H1 (cell line): ENCODE measurements at regions not wholly inside any gene's neighbourhood (a gene's known extent, or its start where the extent isn't known, plus 50 kb on each side); places are given as distances from the start of the nearest gene placed in this dataset.

Source experiments
- CTCF ChIA-PET: fragments of 300-600 bp; sonication (Branson Sonifier 250); formaldehyde crosslinking; loops from one replicate; lab custom pipeline; 2021; ENCODE audit not compliant: partially characterized antibody; lab: Charles Lee
- POLR2A ChIA-PET: fragments of 300-600 bp; sonication (Branson Sonifier 250); formaldehyde crosslinking; loops from one replicate; lab custom pipeline; 2021; ENCODE audit warnings: inconsistent platforms; ENCODE audit not compliant: partially characterized antibody; lab: Charles Lee
- DNase-seq, 2 experiments: peaks; one replicate each; pipeline versions ENCODE4 v3.0.0 to v3.0.0-alpha.2; 2010 to 2022; ENCODE audit warnings: low spot score in 2 of 2, low read depth in 1 of 2, mixed read lengths in 1 of 2
- FAIRE-seq: peaks from 2 replicates; lab custom pipeline; 2011; peaks lifted over from hg19 to GRCh38; lab: Jason Lieb, UNC
- H2AFZ ChIP-seq: 2 replicates; pipeline ENCODE4 v1.8.1; 2012; ENCODE audit warnings: low read length, inconsistent platforms
- H2AK5ac ChIP-seq: 2 replicates; pipeline ENCODE4 v1.6.1; 2013; ENCODE audit warnings: low read depth, low read length
- H2BK120ac ChIP-seq: replicated peaks from 2 replicates; pipeline ENCODE3; 2013; ENCODE audit warnings: low read depth, low read length, inconsistent platforms
- H2BK12ac ChIP-seq: 2 replicates; pipeline ENCODE4 v1.6.1; 2013; ENCODE audit warnings: low read depth, low read length
- H2BK15ac ChIP-seq: 2 replicates; pipeline ENCODE4 v1.6.1; 2013; ENCODE audit warnings: low read length
- H2BK20ac ChIP-seq: 2 replicates; pipeline ENCODE4 v1.6.1; 2013; ENCODE audit warnings: low read length
- H2BK5ac ChIP-seq: 2 replicates; pipeline ENCODE4 v1.6.1; 2013; ENCODE audit warnings: low read depth, low read length
- H3K14ac ChIP-seq: 2 replicates; pipeline ENCODE4 v1.6.1; 2013; ENCODE audit warnings: inconsistent platforms; ENCODE audit not compliant: insufficient read length
- H3K18ac ChIP-seq: 2 replicates; pipeline ENCODE4 v1.6.1; 2013; ENCODE audit warnings: low read length; ENCODE audit errors: extremely low read depth
- H3K23ac ChIP-seq: 2 replicates; pipeline ENCODE4 v1.6.1; 2013; ENCODE audit warnings: inconsistent platforms; ENCODE audit not compliant: insufficient read length
- H3K23me2 ChIP-seq: 2 replicates; pipeline ENCODE4 v1.6.1; 2013; ENCODE audit warnings: low read depth, low read length
- H3K27ac ChIP-seq: 2 replicates; pipeline ENCODE4 v1.6.1; 2011; ENCODE audit warnings: low read depth, low read length, inconsistent platforms
- H3K27me3 ChIP-seq, 4 experiments: replicated peaks in 1 of 4; 1 replicate in 1 of 4; 2 replicates in 3 of 4; pipeline versions ENCODE4 v1.6.1 to v1.8.1; 2011 to 2013; ENCODE audit warnings: low read length in 3 of 4, mild to moderate bottlenecking in 3 of 4, inconsistent platforms in 2 of 4, mixed read lengths in 2 of 4, moderate library complexity in 1 of 4; ENCODE audit not compliant: control insufficient read depth in 3 of 4, insufficient read depth in 3 of 4; ENCODE audit errors: extremely low read depth in 1 of 4
- H3K36me3 ChIP-seq, 4 experiments: 2 replicates each; pipeline versions ENCODE4 v1.6.1 to v1.8.1; 2011 to 2013; ENCODE audit warnings: mild to moderate bottlenecking in 4 of 4, low read length in 3 of 4, moderate library complexity in 2 of 4, control low read depth in 1 of 4, inconsistent platforms in 1 of 4; ENCODE audit not compliant: insufficient read depth in 4 of 4, control insufficient read depth in 2 of 4
- H3K4ac ChIP-seq: replicated peaks from 2 replicates; pipeline ENCODE3; 2013; ENCODE audit warnings: low read length, low read depth, mixed read lengths, inconsistent platforms; ENCODE audit not compliant: insufficient read length
- H3K4me1 ChIP-seq, 4 experiments: replicated peaks in 1 of 4; 1 replicate in 1 of 4; 2 replicates in 3 of 4; pipeline versions ENCODE4 v1.6.1 to v1.8.1; 2011 to 2013; ENCODE audit warnings: low read length in 3 of 4, inconsistent platforms in 2 of 4, mixed read lengths in 1 of 4; ENCODE audit not compliant: insufficient read depth in 4 of 4, control insufficient read depth in 3 of 4
- H3K4me2 ChIP-seq, 2 experiments: 2 replicates each; pipeline versions ENCODE4 v1.6.1 to v1.8.1; 2011 to 2013; ENCODE audit warnings: low read depth in 2 of 2, low read length in 2 of 2, control low read depth in 1 of 2, inconsistent platforms in 1 of 2, mild to moderate bottlenecking in 1 of 2; ENCODE audit not compliant: insufficient read depth in 1 of 2
- H3K4me3 ChIP-seq, 4 experiments: fragments of 200-600, 300-600 bp in 1 of 4; sonication (generic), shearing (Covaris generic), sonication (Bioruptor Twin) in 1 of 4; 2 replicates each; pipeline versions ENCODE4 v1.5.1 to v1.8.1; 2011 to 2016; ENCODE audit warnings: low read length in 4 of 4, low read depth in 3 of 4, control low read depth in 2 of 4, inconsistent platforms in 2 of 4, mild to moderate bottlenecking in 2 of 4, mixed read lengths in 1 of 4, moderate library complexity in 1 of 4; ENCODE audit not compliant: insufficient read depth in 2 of 4; ENCODE audit errors: extremely low read depth in 1 of 4
- H3K56ac ChIP-seq: replicated peaks from 2 replicates; pipeline ENCODE3; 2013; ENCODE audit warnings: low read depth, mild to moderate bottlenecking, mixed read lengths, low read length, inconsistent platforms; ENCODE audit not compliant: insufficient read length
- H3K79me1 ChIP-seq: 2 replicates; pipeline ENCODE4 v1.6.1; 2013; ENCODE audit warnings: low read depth, low read length, control low read depth
- H3K79me2 ChIP-seq, 2 experiments: 2 replicates each; pipeline versions ENCODE4 v1.6.1 to v1.8.1; 2012 to 2013; ENCODE audit warnings: low read length in 2 of 2, mild to moderate bottlenecking in 2 of 2, inconsistent platforms in 1 of 2; ENCODE audit not compliant: insufficient read depth in 2 of 2, control insufficient read depth in 1 of 2
- H3K9ac ChIP-seq, 4 experiments: replicated peaks in 1 of 4; 1 replicate in 1 of 4; 2 replicates in 3 of 4; pipeline versions ENCODE4 v1.6.1 to v1.8.1; 2011 to 2013; ENCODE audit warnings: low read depth in 3 of 4, low read length in 3 of 4, control low read depth in 2 of 4, mild to moderate bottlenecking in 2 of 4, moderate library complexity in 2 of 4, inconsistent platforms in 1 of 4; ENCODE audit errors: extremely low read depth in 1 of 4
- H3K9me3 ChIP-seq, 2 experiments: 2 replicates each; pipeline versions ENCODE4 v1.6.1 to v1.8.1; 2012 to 2013; ENCODE audit warnings: mild to moderate bottlenecking in 2 of 2, moderate library complexity in 2 of 2, control low read depth in 1 of 2, inconsistent platforms in 1 of 2, low read depth in 1 of 2, low read length in 1 of 2, mixed read lengths in 1 of 2; ENCODE audit not compliant: insufficient read depth in 2 of 2
- H4K20me1 ChIP-seq, 2 experiments: replicated peaks in 1 of 2; 2 replicates each; pipeline versions ENCODE3 to v1.8.1; 2011 to 2013; ENCODE audit warnings: inconsistent platforms in 2 of 2, low read length in 2 of 2, mild to moderate bottlenecking in 1 of 2; ENCODE audit not compliant: insufficient read depth in 2 of 2, control insufficient read depth in 1 of 2
- H4K5ac ChIP-seq: 2 replicates; pipeline ENCODE4 v1.6.1; 2013; ENCODE audit warnings: low read length, low read depth, mixed read lengths, inconsistent platforms; ENCODE audit not compliant: insufficient read length
- H4K8ac ChIP-seq: 2 replicates; pipeline ENCODE4 v1.8.0; 2013; ENCODE audit warnings: mild to moderate bottlenecking, moderate library complexity, low read length, inconsistent platforms; ENCODE audit not compliant: insufficient read depth; ENCODE audit errors: extremely low read depth
- H4K91ac ChIP-seq: replicated peaks from 2 replicates; pipeline ENCODE3; 2013; ENCODE audit warnings: low read length, mixed read lengths, inconsistent platforms; ENCODE audit not compliant: insufficient read length
- NRF1 ChIP-seq: IDR thresholded peaks from 2 replicates; pipeline ENCODE4 v1.6.1; 2011; ENCODE audit warnings: mild to moderate bottlenecking, low read depth, low read length, improper control_type of control experiment
- POLR2AphosphoS5 ChIP-seq: IDR thresholded peaks from 2 replicates; pipeline ENCODE4 v1.6.1; 2011; ENCODE audit warnings: low read depth, low read length
- WGBS, 2 experiments: shearing (Covaris generic) in 1 of 2; methylation state at CpG; one replicate each; pipeline versions ENCODE4 v1.1.6 to v1.1.7; 2013 to 2015; ENCODE audit warnings: low lambda C conversion rate in 2 of 2, mixed read lengths in 2 of 2, inconsistent platforms in 1 of 2, low coverage in 1 of 2, missing lambda C conversion rate in 1 of 2; ENCODE audit not compliant: insufficient replicate concordance in 2 of 2, insufficient coverage in 1 of 2, insufficient read length in 1 of 2; ENCODE audit errors: extremely low coverage in 1 of 2, missing lambda C conversion rate in 1 of 2; 5-methylcytosine and 5-hydroxymethylcytosine counted together

DNA sequence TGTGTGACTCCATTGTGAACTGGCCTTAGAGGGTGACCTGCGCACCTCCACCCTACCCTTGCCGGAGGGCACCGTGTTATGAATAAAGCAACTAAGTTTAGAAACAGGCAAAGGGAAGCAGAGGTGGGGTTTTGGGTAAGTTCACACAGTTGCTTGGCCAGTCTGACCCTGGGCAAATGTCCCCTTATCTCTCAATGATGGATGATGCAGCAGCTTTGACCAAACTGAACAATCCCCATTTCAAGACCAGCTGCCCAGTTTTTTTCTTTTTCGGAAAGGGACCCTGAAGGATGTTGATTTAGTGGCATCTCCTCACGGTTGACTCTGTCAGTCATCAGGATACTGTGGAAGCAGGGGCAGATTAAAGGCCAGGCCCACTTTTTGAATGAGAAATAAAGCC lies 68.7 kb upstream of the PRDM1 start:
- H3K23ac ChIP-seq, result no peak overlapping the region
- H3K27ac ChIP-seq, result no peak overlapping the region
- H3K18ac ChIP-seq, result no peak overlapping the region; the same call in 1 of the 2 replicates
- no peaks in the 10 kb centered on the region for H3K79me2 ChIP-seq
- H3K56ac ChIP-seq, result no peak overlapping the region
- no peaks in the 10 kb centered on the region for H3K79me1 ChIP-seq
- H3K23me2 ChIP-seq, result no peaks in the 10 kb centered on the region
- no peak overlapping the region for H2AFZ ChIP-seq
- DNase-seq (no peak), FAIRE-seq (no peak)
- H3K9ac ChIP-seq, result no peak overlapping the region
- H3K9me3 ChIP-seq, result no peaks in the 10 kb centered on the region
- peaks cover 0 to 6% (median 2%) of the 10 kb centered on the region in 4 experiments; a peak in 1 of 7 replicates for H3K4me1 ChIP-seq
- H4K91ac ChIP-seq, result no peak overlapping the region
- no peak overlapping the region for H3K4me2 ChIP-seq
- POLR2A ChIA-PET, result no interaction called here
- H3K4ac ChIP-seq, result no peak overlapping the region
- no peak overlapping the region for H2BK20ac ChIP-seq
- H4K5ac ChIP-seq, result no peak overlapping the region
- no peak overlapping the region for H4K8ac ChIP-seq
- H3K4me3 ChIP-seq, result no peak overlapping the region
- H3K36me3 ChIP-seq, result no peaks in the 10 kb centered on the region
- no peak overlapping the region for H2BK12ac ChIP-seq
- no peak overlapping the region for H2BK5ac ChIP-seq
- CTCF ChIA-PET, result no interaction called here
- H2AK5ac ChIP-seq, result no peak overlapping the region
- H3K14ac ChIP-seq, result no peak overlapping the region
- no peaks in the 10 kb centered on the region for H3K27me3 ChIP-seq
- no peak overlapping the region for H2BK120ac ChIP-seq
- TF ChIP-seq NRF1 (no peak), POLR2AphosphoS5 (no peak)
- 91% methylated on average over 5 of the region's 5 CpGs; no CpG with 5 or more reads in 1 of the 2 experiments for WGBS, 2 experiments
- no peak overlapping the region for H2BK15ac ChIP-seq
- no peaks in the 10 kb centered on the region for H4K20me1 ChIP-seq
